GM21423 (cell line): ENCODE measurements at regions not wholly inside any gene's neighbourhood (a gene's known extent, or its start where the extent isn't known, plus 50 kb on each side); places are given as distances from the start of the nearest gene placed in this dataset.

ENCODE experiments used
- ATAC-seq: cut with Tn5 transposase; IDR thresholded peaks from one replicate; pipeline ENCODE4 v1.9.1; 2021; ENCODE audit warnings: mild to moderate bottlenecking, moderate library complexity; ENCODE audit not compliant: unreplicated experiment

- ATAC-seq, result no peak
Observed at GRCh38 chr12:69094606-69095216, 144.7 kb upstream of the CPSF6 start.

- ATAC-seq, result no peak
Observed at GRCh38 chr12:69095765-69096477, 143.4 kb upstream of the CPSF6 start.

GRCh38 chr12:69096669-69097335 lies 142.6 kb upstream of the CPSF6 start:
- no peak for ATAC-seq

GRCh38 chr12:69097619-69098368 lies 141.6 kb upstream of the CPSF6 start:
- ATAC-seq, result no peak

- ATAC-seq, result no peak
Observed at GRCh38 chr12:69099201-69099837, 140.1 kb upstream of the CPSF6 start.

GRCh38 chr12:69101505-69101904 lies 137.9 kb upstream of the CPSF6 start:
- ATAC-seq, result no peak

- no peak for ATAC-seq
Observed at GRCh38 chr12:69102856-69103255, 136.5 kb upstream of the CPSF6 start.

- no peak for ATAC-seq
Observed at GRCh38 chr12:69105101-69105962, 134.0 kb upstream of the CPSF6 start.

- ATAC-seq, result no peak
Observed at GRCh38 chr12:69106482-69107118, 132.8 kb upstream of the CPSF6 start.

- ATAC-seq, result no peak
Observed at GRCh38 chr12:69107541-69107940, 131.8 kb upstream of the CPSF6 start.

- ATAC-seq, result no peak
Observed at GRCh38 chr12:69108037-69108436, 131.3 kb upstream of the CPSF6 start.

GRCh38 chr12:69112616-69113015 lies 126.8 kb upstream of the CPSF6 start:
- ATAC-seq, result no peak

GRCh38 chr12:69115099-69115498 lies 124.3 kb upstream of the CPSF6 start:
- ATAC-seq, result no peak

GRCh38 chr12:69115951-69116350 lies 123.4 kb upstream of the CPSF6 start:
- no peak for ATAC-seq

GRCh38 chr12:69117566-69118266 lies 121.7 kb upstream of the CPSF6 start:
- no peak for ATAC-seq

- ATAC-seq, result no peak
Observed at GRCh38 chr12:69118516-69118915, 120.9 kb upstream of the CPSF6 start.

GRCh38 chr12:69119770-69120169 lies 119.6 kb upstream of the CPSF6 start:
- no peak for ATAC-seq

GRCh38 chr12:69120354-69120753 lies 119.0 kb upstream of the CPSF6 start:
- no peak for ATAC-seq

- ATAC-seq, result no peak
Observed at GRCh38 chr12:69123311-69123710, 116.1 kb upstream of the CPSF6 start.
